HG03575 (cell line): ENCODE measurements at regions not wholly inside any gene's neighbourhood (a gene's known extent, or its start where the extent isn't known, plus 50 kb on each side); places are given as distances from the start of the nearest gene placed in this dataset.

Experiments used
- ATAC-seq: cut with Tn5 transposase; IDR thresholded peaks from one replicate; pipeline ENCODE4 v1.9.1; 2021; ENCODE audit not compliant: unreplicated experiment, insufficient number of reproducible peaks, low FRiP score; ENCODE audit errors: extremely low read depth

- no peak for ATAC-seq
Observed at GRCh38 chr6:122092366-122092765, 307.1 kb upstream of the HSF2 start.

DNA sequence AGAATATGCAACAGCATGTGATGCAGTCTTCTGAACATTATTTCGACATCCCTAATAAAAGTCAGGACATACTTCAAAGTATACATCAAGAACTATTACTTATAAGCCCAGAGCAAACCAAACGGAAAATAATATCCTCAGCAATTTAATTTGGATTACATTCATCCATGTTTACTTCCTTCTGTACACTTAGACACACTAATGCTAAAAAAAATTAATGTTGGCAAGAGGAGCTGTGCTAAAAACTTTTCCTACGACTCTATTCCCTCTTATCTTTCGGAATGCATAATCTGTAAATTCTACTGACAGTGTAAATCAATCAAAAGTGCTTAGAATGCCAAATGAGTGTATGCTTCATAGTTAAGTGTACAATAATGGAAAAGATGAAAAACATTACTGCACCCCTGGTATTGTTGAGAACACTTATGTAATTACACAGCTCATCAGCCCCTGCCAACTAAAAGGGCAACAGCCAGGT is 301.2 kb upstream of the HSF2 start:
- ATAC-seq: no peak

DNA sequence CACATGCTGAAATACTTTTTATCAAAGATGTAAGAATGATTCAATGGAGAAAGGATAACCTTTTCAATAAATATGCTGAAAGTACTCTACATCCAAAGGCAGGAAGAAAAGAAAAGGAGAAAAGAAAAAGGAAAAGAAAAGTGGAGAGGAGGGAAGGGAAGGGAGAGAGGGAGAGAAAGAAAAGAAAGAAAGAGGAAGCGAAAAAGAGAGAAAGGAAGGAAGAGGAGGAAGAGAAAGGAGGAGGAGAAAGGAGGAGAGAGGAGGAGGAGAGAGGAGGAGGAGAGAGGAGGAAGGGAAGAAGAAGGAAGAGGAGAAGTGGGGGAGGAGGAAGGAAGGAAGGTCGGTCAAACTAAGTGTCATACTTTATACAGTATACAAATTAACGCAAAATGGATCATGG is 297.4 kb upstream of the HSF2 start:
- ATAC-seq: no peak

GRCh38 chr6:122107256-122107852 is 292.1 kb upstream of the HSF2 start:
- ATAC-seq: no peak

DNA sequence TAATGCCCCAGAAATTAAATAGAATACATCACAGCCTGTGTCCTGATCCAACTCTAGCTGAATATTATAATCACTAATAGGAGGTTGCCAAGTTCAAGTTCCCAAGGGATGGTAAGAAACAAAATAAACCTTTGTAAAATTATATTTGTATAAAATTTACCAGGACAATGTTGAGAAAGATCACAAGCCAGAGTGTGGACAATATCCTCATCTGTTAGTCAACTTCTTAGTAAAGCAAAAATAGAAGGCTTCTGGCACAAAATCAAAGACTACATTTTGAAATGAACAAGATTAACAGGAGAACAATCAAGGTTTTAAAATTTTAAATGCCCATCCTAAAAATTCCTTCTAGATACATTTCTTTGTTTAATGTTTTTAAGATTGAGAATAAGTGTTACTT is 290.4 kb upstream of the HSF2 start:
- ATAC-seq: no peak

GRCh38 chr6:122114717-122115116 is 284.7 kb upstream of the HSF2 start:
- no peak for ATAC-seq

GRCh38 chr6:122116119-122116834 is 283.2 kb upstream of the HSF2 start:
- ATAC-seq: no peak

- no peak for ATAC-seq
Observed at GRCh38 chr6:122116835-122117627, 282.4 kb upstream of the HSF2 start.

GRCh38 chr6:122118945-122119506 is 280.4 kb upstream of the HSF2 start:
- ATAC-seq: no peak

- no peak for ATAC-seq
Observed at GRCh38 chr6:122122202-122122601, 277.2 kb upstream of the HSF2 start.

DNA sequence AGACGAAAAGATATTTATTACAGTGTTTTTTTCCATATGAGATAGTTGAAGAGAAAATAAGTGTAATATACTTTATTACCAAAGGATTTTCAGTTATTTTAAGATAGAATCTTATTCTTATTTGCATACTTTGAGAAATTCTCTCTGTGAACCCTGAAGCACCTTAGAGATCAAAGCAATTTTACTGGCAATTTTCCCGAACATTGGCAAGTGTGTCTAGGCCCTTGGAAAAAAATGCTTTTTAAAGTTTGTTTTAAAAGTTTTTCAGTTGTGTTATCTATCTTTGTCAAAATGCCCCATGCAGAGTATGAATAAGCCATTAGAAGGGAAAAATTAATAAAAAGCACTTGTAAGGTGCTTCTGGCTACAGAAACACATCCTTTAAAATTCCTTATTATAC is 276.8 kb upstream of the HSF2 start:
- ATAC-seq: no peak

GRCh38 chr6:122124908-122125307 is 274.5 kb upstream of the HSF2 start:
- ATAC-seq: no peak

GRCh38 chr6:122126894-122127293 is 272.6 kb upstream of the HSF2 start:
- no peak for ATAC-seq

DNA sequence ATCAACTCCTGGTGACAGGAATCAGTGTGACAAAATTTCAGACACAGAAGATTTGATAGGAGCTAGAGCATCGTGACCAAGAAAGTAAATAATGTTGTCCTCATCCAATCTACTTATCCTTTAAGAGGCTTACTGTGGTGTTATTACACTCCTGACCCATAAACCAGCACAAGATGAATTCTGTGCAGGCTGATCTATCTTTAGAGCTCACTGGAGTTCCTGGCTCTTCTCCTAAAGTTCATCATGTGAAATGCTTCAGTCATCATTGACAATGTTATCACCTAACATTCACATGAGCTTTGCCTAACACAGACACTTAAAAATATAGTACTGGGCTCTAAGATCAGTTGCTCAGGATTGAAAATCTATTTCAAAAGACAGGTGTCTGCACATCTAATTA is 271.0 kb upstream of the HSF2 start:
- no peak for ATAC-seq

DNA sequence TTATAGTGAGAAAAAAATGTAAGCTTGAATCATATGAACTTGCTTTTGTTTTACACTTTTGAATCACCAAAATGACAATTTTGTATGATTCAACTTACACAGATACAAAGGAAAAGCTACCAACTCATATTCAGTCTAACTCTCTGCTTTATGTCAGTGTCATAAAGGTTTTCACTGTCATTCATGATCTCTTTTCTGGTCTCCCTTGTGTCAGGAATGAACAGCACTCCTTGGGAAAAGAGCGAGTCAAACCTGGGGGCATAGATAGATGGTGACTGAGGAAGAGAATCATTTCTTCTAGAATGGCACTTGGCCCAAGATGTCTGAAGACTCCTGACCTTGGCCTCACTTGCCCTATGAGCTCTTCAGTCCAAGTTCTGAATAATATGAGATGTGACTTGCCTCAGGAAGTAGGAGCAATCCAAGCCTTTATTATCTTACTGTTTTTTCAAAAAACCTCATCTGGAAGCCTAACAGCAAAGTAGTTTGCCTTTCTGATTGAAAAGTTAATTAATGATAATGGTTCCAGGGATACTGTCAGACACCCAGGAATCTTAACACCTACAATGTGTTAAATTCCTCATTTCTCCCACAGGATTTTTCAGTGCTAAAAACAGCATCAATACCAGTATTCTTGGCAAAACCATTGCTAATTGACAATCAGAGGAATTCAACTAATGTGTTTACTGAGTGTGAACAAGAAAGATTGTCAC is 270.0 kb upstream of the HSF2 start:
- ATAC-seq: no peak

- ATAC-seq: no peak
Observed at GRCh38 chr6:122130026-122130348, 269.5 kb upstream of the HSF2 start.

- no peak for ATAC-seq
Observed at GRCh38 chr6:122130518-122130917, 268.9 kb upstream of the HSF2 start.

GRCh38 chr6:122136386-122136785 is 263.1 kb upstream of the HSF2 start:
- no peak for ATAC-seq

- ATAC-seq: no peak
Observed at GRCh38 chr6:122140031-122140430, 259.4 kb upstream of the HSF2 start.
